Large intestine (tissue), 3 donors: ENCODE measurements at regions not wholly inside any gene's neighbourhood (a gene's known extent, or its start where the extent isn't known, plus 50 kb on each side); places are given as distances from the start of the nearest gene placed in this dataset.
"Not testable (repeated sequence)": the region's sequence is repeated elsewhere in the genome, so short reads cannot be mapped to it uniquely, and the experiment has no call there.

Source experiments
- DNase-seq, 2 donors: peaks; one replicate each; pipeline versions ENCODE4 v3.0.0 to v3.0.0-alpha.2; 2013
- H3K27ac ChIP-seq: one replicate; pipeline ENCODE4 v1.5.1; 2013; ENCODE audit warnings: low read length
- H3K27me3 ChIP-seq: 2 replicates; pipeline ENCODE4 v1.6.1; 2013; ENCODE audit warnings: low read length; ENCODE audit not compliant: control insufficient read depth, insufficient read depth
- H3K36me3 ChIP-seq: 2 replicates; pipeline ENCODE4 v1.6.1; 2013; ENCODE audit warnings: low read length; ENCODE audit not compliant: control insufficient read depth, insufficient read depth
- H3K4me1 ChIP-seq: one replicate; pipeline ENCODE4 v1.6.1; 2013; ENCODE audit warnings: low read length; ENCODE audit not compliant: control insufficient read depth, insufficient read depth
- H3K4me3 ChIP-seq: one replicate; pipeline ENCODE4 v1.5.1; 2013; ENCODE audit warnings: low read length
- H3K9me3 ChIP-seq: one replicate; pipeline ENCODE4 v1.6.1; 2013; ENCODE audit warnings: mild to moderate bottlenecking, low read depth, low read length, moderate library complexity; ENCODE audit not compliant: control insufficient read depth
- WGBS: methylation state at CpG from one replicate; pipeline ENCODE4 v1.1.5; 2013; ENCODE audit warnings: low lambda C conversion rate; ENCODE audit not compliant: insufficient coverage; 5-methylcytosine and 5-hydroxymethylcytosine counted together

- H3K9me3 ChIP-seq: no peaks in the 10 kb centered on the region
- DNase-seq: no peak
- no peaks in the 10 kb centered on the region for H3K27me3 ChIP-seq
- H3K4me3 ChIP-seq: no peak overlapping the region
- no peak overlapping the region for H3K27ac ChIP-seq
- H3K4me1 ChIP-seq: no peaks in the 10 kb centered on the region
- no peaks in the 10 kb centered on the region for H3K36me3 ChIP-seq
- WGBS: no CpG with 5 or more reads among the region's 9 CpGs
Observed at GRCh38 chr21:28018213-28018612, 974.5 kb downstream of the LTN1 start.

- no peak for DNase-seq
- H3K4me3 ChIP-seq: no peak overlapping the region
- WGBS: no CpG with 5 or more reads among the region's 1 CpG
- H3K36me3 ChIP-seq: no peaks in the 10 kb centered on the region
- H3K9me3 ChIP-seq: no peaks in the 10 kb centered on the region
- no peaks in the 10 kb centered on the region for H3K27me3 ChIP-seq
- H3K27ac ChIP-seq: no peak overlapping the region
- no peaks in the 10 kb centered on the region for H3K4me1 ChIP-seq
Observed at GRCh38 chr21:28016571-28016970, 976.1 kb downstream of the LTN1 start.

GRCh38 chr21:28013123-28013522, 979.6 kb downstream of the LTN1 start:
- H3K27me3 ChIP-seq, H3K4me3 ChIP-seq, H3K9me3 ChIP-seq, H3K27ac ChIP-seq, H3K4me1 ChIP-seq, H3K36me3 ChIP-seq, DNase-seq: not testable (repeated sequence)

- H3K4me3 ChIP-seq: not testable (repeated sequence)
Observed at GRCh38 chr21:28011970-28012369, 980.7 kb downstream of the LTN1 start.

GRCh38 chr21:28008245-28008644, 984.4 kb downstream of the LTN1 start:
- not testable (repeated sequence) for DNase-seq, H3K27ac ChIP-seq, H3K4me3 ChIP-seq, H3K27me3 ChIP-seq, H3K9me3 ChIP-seq, H3K36me3 ChIP-seq, H3K4me1 ChIP-seq
- 100% methylated on average over 1 of the region's 3 CpGs for WGBS

More at GRCh38 chr21:28011970-28012369, 980.7 kb downstream of the LTN1 start:
- not testable (repeated sequence) for H3K27me3 ChIP-seq, H3K4me1 ChIP-seq, H3K9me3 ChIP-seq, H3K27ac ChIP-seq, DNase-seq, H3K36me3 ChIP-seq
- WGBS: no CpG with 5 or more reads among the region's 2 CpGs

GRCh38 chr21:28003627-28004026, 989.0 kb downstream of the LTN1 start:
- WGBS: no CpG with 5 or more reads among the region's 2 CpGs
- not testable (repeated sequence) for H3K9me3 ChIP-seq, H3K27ac ChIP-seq, DNase-seq, H3K4me1 ChIP-seq, H3K27me3 ChIP-seq, H3K36me3 ChIP-seq, H3K4me3 ChIP-seq

- not testable (repeated sequence) for H3K4me3 ChIP-seq, H3K36me3 ChIP-seq, DNase-seq, H3K27me3 ChIP-seq, H3K27ac ChIP-seq, H3K4me1 ChIP-seq, H3K9me3 ChIP-seq
- WGBS: 43% methylated on average over 1 of the region's 4 CpGs
Observed at GRCh38 chr21:27996906-27997305, 995.8 kb downstream of the LTN1 start.

GRCh38 chr21:27984663-27985325, 1007.9 kb downstream of the LTN1 start:
- H3K9me3 ChIP-seq, H3K4me3 ChIP-seq, H3K36me3 ChIP-seq, DNase-seq, H3K27me3 ChIP-seq, H3K27ac ChIP-seq, H3K4me1 ChIP-seq: not testable (repeated sequence)
- WGBS: 100% methylated on average over 1 of the region's 2 CpGs

- not testable (repeated sequence) for H3K9me3 ChIP-seq, DNase-seq, H3K27ac ChIP-seq, H3K4me3 ChIP-seq, H3K27me3 ChIP-seq, H3K36me3 ChIP-seq, H3K4me1 ChIP-seq
Observed at GRCh38 chr21:27979446-27979845, 1012.6 kb upstream of the ADAMTS5 start.

- H3K4me1 ChIP-seq: no peaks in the 10 kb centered on the region
- DNase-seq: no peak
- H3K4me3 ChIP-seq: no peak overlapping the region
- H3K27me3 ChIP-seq: no peaks in the 10 kb centered on the region
- WGBS: no CpG with 5 or more reads among the region's 2 CpGs
- H3K9me3 ChIP-seq: no peaks in the 10 kb centered on the region
- H3K27ac ChIP-seq: no peak overlapping the region
- H3K36me3 ChIP-seq: no peaks in the 10 kb centered on the region
Observed at GRCh38 chr21:27975514-27975913, 1008.6 kb upstream of the ADAMTS5 start.

GRCh38 chr21:27974152-27974551, 1007.3 kb upstream of the ADAMTS5 start:
- not testable (repeated sequence) for H3K27me3 ChIP-seq, H3K4me1 ChIP-seq, H3K4me3 ChIP-seq, H3K9me3 ChIP-seq, DNase-seq, H3K36me3 ChIP-seq, H3K27ac ChIP-seq
- no CpG with 5 or more reads among the region's 1 CpG for WGBS
